ENCODE measurements at regions not wholly inside any gene's neighbourhood (a gene's known extent, or its start where the extent isn't known, plus 50 kb on each side); places are given as distances from the start of the nearest gene placed in this dataset.

DNA sequence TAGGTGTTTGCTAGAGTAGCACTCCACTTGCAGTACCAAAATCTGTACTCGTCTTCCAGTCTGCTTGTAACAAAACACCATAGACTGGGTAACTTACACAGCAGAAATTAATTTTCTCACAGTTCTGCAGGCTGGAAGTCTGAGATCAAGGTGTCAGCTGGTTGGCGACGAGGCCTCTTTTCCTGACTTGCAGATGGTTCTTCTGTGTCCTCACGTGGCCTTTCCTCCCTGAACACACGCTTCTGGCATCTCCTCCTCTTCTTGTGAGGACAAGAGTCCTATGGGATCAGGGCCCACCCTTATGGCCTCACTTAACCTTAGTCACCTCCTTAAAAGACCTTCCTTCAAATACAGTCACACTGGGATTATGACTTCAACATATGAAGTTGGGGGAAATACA lies 493.5 kb upstream of the MYT1L start:
- peaks cover 3% of the 10 kb centered on the region for H3K9me3 Mint-ChIP-seq
- H3K27me3 Mint-ChIP-seq (ENCODE audit: low read depth), result peaks cover 3% of the 10 kb centered on the region

DNA sequence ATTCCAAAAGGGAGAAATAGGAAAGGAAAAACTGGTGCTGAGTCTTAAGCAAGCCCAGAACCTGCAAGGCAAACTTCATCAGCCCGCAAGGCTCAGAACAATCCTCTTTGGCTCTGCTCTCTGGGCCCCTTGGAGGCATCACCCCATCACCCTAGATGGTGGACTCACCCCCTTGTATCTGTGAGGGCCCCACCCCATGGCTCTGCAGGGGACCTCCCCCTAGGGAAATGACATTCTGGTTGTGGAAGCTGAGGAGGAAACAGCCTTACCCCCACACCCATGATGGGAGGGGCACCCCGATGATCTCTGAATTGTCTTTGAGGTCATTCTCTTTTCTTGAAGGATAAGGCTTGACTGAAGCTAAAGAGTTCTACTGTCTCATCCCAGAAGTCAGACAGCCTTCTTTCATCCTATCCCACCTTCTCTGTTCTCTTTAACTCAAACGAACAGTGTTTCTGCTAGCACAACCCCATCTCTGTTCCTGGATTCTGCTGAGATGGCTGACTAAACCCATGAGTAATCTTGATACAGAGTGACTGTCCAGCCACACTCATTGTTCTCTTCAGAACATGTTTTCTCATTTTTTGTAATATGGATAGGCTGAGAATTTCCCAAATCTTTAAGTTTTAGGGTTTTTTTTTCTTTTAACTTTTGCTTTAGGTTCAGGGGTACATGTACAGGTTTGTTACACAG lies 492.1 kb upstream of the MYT1L start:
- no peak overlapping the region for H3K27ac Mint-ChIP-seq
- H3K4me1 Mint-ChIP-seq (ENCODE audit: low read depth), result no peaks in the 10 kb centered on the region
- peaks cover 3% of the 10 kb centered on the region for H3K9me3 Mint-ChIP-seq
- peaks cover 3% of the 10 kb centered on the region for H3K27me3 Mint-ChIP-seq (ENCODE audit: low read depth)
- H3K36me3 Mint-ChIP-seq (ENCODE audit: low read depth), result no peaks in the 10 kb centered on the region
- no peak overlapping the region for H3K4me3 Mint-ChIP-seq

More for the DNA sequence above, 493.5 kb upstream of the MYT1L start:
- H3K4me3 Mint-ChIP-seq, result no peak overlapping the region
- H3K27ac Mint-ChIP-seq, result no peak overlapping the region
- no peaks in the 10 kb centered on the region for H3K36me3 Mint-ChIP-seq (ENCODE audit: low read depth)
- no peaks in the 10 kb centered on the region for H3K4me1 Mint-ChIP-seq (ENCODE audit: low read depth)

DNA sequence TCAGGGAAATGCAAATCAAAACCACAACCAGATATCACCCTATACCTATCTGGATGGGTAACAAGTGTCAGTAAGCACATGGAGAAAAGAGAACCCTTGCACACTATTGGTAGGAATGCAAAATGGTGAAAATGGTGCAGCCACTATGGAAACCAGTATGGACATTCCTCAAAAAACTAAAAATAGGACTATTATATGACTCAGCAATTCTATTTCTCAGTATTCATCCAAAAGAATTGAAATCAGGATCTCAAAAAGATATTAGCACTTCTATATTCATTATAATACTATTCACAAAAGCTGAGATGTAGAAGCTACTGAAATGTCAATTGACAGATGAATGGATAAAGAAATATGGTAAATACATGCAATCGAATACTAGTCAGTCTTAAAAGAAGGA lies 491.1 kb upstream of the MYT1L start:
- Mint-ChIP-seq H3K27ac (no peak overlapping the region), H3K4me3 (no peak overlapping the region), H3K27me3 (ENCODE audit: low read depth) (peaks cover 3% of the 10 kb centered on the region), H3K9me3 (peaks cover 3% of the 10 kb centered on the region), H3K36me3 (ENCODE audit: low read depth) (no peaks in the 10 kb centered on the region), H3K4me1 (ENCODE audit: low read depth) (no peaks in the 10 kb centered on the region)

DNA sequence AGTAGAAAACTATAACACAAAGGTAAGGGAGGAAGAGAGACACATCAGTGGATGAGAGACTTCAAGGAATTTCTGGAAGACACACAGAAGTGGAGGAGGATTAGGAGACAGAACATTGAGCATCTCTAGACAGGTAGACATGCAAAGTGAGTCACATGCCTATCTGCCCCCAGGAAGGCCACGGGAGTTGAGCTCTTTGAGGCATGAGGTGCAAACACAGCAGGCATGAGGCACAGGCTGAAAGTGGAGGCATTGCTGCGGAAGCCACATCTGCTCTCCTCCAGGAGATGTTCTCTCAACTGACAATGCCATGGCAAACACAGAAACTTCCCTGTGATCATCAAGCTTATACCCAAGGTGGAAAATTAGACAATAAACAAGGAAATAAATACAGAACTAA lies 481.6 kb upstream of the MYT1L start:
- peaks cover 20% of the 10 kb centered on the region for H3K9me3 Mint-ChIP-seq

DNA sequence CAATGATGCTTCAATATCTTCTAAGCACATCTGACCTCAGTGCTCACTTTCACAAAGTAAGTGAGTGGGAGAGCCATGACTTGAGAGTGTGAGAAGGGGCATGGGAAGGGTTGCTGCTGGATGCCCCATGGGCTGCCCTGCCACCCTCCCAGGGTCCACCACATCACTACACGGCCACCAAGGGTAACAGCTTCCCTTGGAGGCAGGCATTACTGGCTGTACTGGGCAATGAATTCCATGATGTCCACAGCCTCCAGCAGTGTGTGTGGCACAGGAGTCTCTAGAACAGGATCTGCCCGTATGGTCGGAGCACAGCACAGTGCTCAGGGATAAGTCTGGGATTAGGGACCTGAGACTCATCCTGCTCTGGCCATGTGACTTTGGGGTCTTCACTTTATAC lies 481.0 kb upstream of the MYT1L start:
- Mint-ChIP-seq H3K4me1 (ENCODE audit: low read depth) (no peaks in the 10 kb centered on the region), H3K9me3 (peaks cover 20% of the 10 kb centered on the region), H3K4me3 (no peak overlapping the region), H3K27ac (no peak overlapping the region), H3K27me3 (ENCODE audit: low read depth) (no peaks in the 10 kb centered on the region), H3K36me3 (ENCODE audit: low read depth) (no peaks in the 10 kb centered on the region)

More for the DNA sequence above, 481.6 kb upstream of the MYT1L start:
- H3K27me3 Mint-ChIP-seq (ENCODE audit: low read depth), result no peaks in the 10 kb centered on the region
- no peak overlapping the region for H3K4me3 Mint-ChIP-seq
- no peak overlapping the region for H3K27ac Mint-ChIP-seq
- H3K4me1 Mint-ChIP-seq (ENCODE audit: low read depth), result no peaks in the 10 kb centered on the region
- no peaks in the 10 kb centered on the region for H3K36me3 Mint-ChIP-seq (ENCODE audit: low read depth)

DNA sequence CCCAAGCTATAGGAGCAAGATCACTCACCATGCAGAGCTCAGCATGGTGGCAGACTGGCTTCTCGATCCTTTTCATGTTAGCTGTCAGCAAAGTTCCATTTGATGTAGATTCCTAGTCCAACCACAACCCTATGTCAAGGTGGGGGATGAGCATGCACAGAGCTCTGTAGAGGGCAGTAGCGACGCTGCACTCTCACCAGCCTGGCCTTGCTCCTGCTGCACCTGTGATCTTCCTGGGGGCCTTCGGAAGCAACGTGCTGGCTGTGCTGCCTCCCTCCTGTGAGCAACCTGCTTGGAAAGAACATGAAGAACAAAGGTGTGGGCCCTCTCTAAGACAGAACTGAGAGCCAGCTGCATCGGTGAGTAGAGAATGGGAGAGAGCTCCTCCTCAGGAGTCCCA lies 479.4 kb upstream of the MYT1L start:
- Mint-ChIP-seq H3K27me3 (ENCODE audit: low read depth) (no peaks in the 10 kb centered on the region), H3K4me3 (no peak overlapping the region), H3K36me3 (ENCODE audit: low read depth) (no peaks in the 10 kb centered on the region), H3K4me1 (ENCODE audit: low read depth) (no peaks in the 10 kb centered on the region), H3K27ac (no peak overlapping the region), H3K9me3 (peaks cover 20% of the 10 kb centered on the region)

DNA sequence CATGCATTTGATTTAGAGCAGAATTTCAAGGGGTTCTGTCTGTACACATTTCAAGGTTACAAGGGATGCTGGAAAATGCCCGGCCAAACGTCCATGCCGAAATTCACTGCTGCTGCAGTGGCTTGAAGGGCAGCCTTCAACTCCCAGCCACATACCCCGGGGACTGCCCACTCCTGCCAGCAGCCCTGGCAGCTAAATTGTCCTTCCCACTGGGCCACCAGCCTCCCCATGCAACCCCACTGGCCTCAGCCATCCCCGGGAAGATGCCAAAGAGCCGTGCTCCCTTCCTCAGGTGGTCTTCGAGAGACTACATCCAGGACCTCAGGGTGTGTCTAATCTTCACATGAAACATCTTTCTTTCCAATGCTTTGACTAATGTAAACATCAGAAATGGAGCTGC lies 478.7 kb upstream of the MYT1L start:
- no peak overlapping the region for H3K4me3 Mint-ChIP-seq
- H3K36me3 Mint-ChIP-seq (ENCODE audit: low read depth), result no peaks in the 10 kb centered on the region
- H3K4me1 Mint-ChIP-seq (ENCODE audit: low read depth), result no peaks in the 10 kb centered on the region
- H3K27me3 Mint-ChIP-seq (ENCODE audit: low read depth), result no peaks in the 10 kb centered on the region
- peaks cover 15% of the 10 kb centered on the region for H3K9me3 Mint-ChIP-seq
- no peak overlapping the region for H3K27ac Mint-ChIP-seq

DNA sequence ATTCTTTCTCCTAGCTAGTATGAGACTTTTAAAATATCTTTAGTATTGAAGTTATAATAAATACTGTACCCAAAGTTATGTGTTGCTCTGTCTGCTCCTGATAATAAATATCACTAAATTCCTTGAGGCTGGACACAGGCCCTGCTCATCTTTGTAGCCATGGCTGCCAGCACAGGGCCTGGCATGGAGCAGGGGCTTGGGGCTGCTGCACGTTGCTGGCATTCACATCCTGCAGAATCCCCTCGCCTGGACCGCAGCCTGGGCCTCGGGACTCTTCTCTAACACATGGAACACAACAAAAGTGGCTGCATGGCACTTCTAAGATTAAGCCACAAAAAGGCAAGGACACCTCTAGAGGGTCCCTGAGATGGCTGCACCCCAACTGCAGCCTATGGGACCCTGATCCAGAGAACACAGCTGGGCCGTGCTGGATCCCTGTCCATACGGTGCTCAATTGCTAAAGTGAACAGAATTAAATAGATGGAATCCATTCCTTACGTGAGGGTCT lies 477.5 kb upstream of the MYT1L start:
- Mint-ChIP-seq H3K27me3 (ENCODE audit: low read depth) (no peaks in the 10 kb centered on the region), H3K4me1 (ENCODE audit: low read depth) (no peaks in the 10 kb centered on the region), H3K4me3 (no peak overlapping the region), H3K36me3 (ENCODE audit: low read depth) (no peaks in the 10 kb centered on the region), H3K9me3 (peaks cover 6% of the 10 kb centered on the region), H3K27ac (no peak overlapping the region)

DNA sequence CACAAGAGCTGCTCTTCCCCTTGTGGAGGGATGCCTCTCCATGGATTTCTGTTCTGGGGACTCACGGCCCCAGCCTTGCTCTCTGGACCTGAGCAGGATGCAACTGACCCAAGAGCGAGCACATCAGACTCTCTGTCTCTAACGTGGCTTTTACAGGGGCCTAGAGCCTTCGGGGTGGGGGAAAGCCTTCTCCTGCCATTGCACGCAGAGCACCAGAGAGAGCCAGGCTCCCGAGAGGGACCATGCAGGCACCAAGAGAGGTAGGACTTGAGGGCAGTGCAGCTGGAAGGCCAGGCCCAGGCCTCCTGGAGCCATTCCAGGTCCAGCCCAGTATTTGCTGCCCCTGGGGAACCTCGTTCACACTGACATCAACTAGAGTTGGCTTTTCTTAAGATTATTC lies 475.6 kb upstream of the MYT1L start:
- Mint-ChIP-seq H3K36me3 (ENCODE audit: low read depth) (no peaks in the 10 kb centered on the region), H3K27me3 (ENCODE audit: low read depth) (no peaks in the 10 kb centered on the region), H3K4me1 (ENCODE audit: low read depth) (no peaks in the 10 kb centered on the region), H3K4me3 (no peak overlapping the region), H3K27ac (no peak overlapping the region), H3K9me3 (no peaks in the 10 kb centered on the region)

DNA sequence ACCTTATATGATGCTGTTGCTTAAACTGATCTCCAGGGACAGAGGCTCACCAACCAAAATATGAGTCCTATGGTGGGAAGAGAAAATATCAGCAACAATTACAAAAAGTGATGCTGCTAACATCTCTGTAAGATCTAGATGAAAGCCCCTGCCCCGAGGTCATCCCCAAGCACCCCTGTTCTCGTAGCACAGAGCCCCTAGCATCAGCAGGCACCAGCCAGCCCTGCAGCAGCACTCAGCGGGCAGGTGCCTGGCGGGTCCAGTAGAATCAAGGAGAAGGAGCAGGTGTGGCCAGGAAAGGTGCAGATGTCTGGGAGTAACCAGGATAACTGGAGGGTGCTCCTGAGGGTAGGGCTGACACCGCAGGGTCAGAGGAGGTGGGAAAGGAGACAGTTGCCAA lies 474.2 kb upstream of the MYT1L start:
- H3K4me1 Mint-ChIP-seq (ENCODE audit: low read depth), result no peaks in the 10 kb centered on the region
- no peak overlapping the region for H3K4me3 Mint-ChIP-seq
- H3K27ac Mint-ChIP-seq, result no peak overlapping the region
- H3K27me3 Mint-ChIP-seq (ENCODE audit: low read depth), result no peaks in the 10 kb centered on the region
- no peaks in the 10 kb centered on the region for H3K9me3 Mint-ChIP-seq
- H3K36me3 Mint-ChIP-seq (ENCODE audit: low read depth), result no peaks in the 10 kb centered on the region

DNA sequence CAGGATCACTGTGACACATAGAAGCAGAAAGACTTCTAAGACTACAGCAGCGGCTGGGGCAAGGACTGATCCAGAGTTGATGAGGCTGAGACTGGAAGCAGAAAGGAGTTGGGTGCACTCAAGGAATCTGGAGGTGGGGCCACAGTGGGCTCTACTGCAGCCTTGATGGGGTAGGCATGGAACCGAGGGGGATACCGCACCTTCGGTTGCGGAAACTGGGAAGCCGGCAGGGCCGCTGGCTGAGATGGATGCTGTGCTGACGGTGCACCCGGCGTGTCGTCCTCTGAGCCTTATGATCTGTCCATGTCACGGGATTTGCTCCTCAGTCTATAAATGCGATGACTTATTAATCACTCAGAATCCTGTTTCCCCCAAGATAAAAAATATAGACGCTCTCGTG lies 473.5 kb upstream of the MYT1L start:
- no peaks in the 10 kb centered on the region for H3K9me3 Mint-ChIP-seq
- H3K36me3 Mint-ChIP-seq (ENCODE audit: low read depth), result no peaks in the 10 kb centered on the region
- H3K27me3 Mint-ChIP-seq (ENCODE audit: low read depth), result no peaks in the 10 kb centered on the region
- H3K4me1 Mint-ChIP-seq (ENCODE audit: low read depth), result no peaks in the 10 kb centered on the region
- no peak overlapping the region for H3K27ac Mint-ChIP-seq
- no peak overlapping the region for H3K4me3 Mint-ChIP-seq

DNA sequence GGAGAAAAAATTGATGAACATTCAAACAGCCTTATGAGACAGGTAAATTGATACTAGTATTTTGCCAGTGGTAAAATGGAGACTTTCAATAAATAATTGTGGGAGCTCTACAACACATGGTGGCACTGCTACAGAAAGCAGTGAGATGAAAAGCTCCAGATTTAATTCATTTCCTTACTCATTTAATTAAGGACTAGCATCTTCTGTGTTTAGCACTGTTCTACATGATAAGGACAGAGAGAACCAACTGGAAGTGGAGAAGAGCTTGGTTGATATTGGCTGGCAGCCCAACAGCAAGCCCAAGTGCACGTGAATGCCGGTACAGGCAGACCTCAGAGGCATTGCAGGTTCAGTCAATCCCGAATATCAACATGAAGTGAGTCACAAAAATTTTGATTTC lies 470.4 kb upstream of the MYT1L start:
- H3K27ac Mint-ChIP-seq, result no peak overlapping the region

DNA sequence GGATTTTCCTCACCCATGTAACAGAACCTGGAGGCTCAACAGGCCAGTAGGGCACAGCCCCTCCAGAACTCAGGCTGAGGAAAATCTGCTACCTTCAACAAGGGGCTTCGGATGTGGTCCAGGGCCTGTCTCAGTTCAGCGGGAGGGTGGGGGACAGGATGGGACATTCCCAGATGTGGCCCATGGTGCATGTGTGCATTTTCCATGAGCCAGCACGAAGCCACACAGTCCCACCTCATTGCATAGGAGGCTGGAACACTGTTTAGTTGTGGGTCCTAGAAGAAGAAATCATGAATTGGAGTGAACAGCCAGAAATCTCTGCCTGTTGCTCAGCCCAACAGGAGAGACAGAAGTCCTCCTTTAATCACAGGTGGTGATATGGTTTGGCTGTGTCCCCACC lies 469.6 kb upstream of the MYT1L start:
- H3K27me3 Mint-ChIP-seq (ENCODE audit: low read depth), result no peaks in the 10 kb centered on the region
- no peak overlapping the region for H3K4me3 Mint-ChIP-seq
- H3K36me3 Mint-ChIP-seq (ENCODE audit: low read depth), result no peaks in the 10 kb centered on the region
- H3K4me1 Mint-ChIP-seq (ENCODE audit: low read depth), result no peaks in the 10 kb centered on the region
- H3K27ac Mint-ChIP-seq, result no peak overlapping the region
- H3K9me3 Mint-ChIP-seq, result no peaks in the 10 kb centered on the region

More for the DNA sequence above, 470.4 kb upstream of the MYT1L start:
- no peaks in the 10 kb centered on the region for H3K36me3 Mint-ChIP-seq (ENCODE audit: low read depth)
- H3K9me3 Mint-ChIP-seq, result no peaks in the 10 kb centered on the region
- no peaks in the 10 kb centered on the region for H3K4me1 Mint-ChIP-seq (ENCODE audit: low read depth)
- no peak overlapping the region for H3K4me3 Mint-ChIP-seq
- no peaks in the 10 kb centered on the region for H3K27me3 Mint-ChIP-seq (ENCODE audit: low read depth)

DNA sequence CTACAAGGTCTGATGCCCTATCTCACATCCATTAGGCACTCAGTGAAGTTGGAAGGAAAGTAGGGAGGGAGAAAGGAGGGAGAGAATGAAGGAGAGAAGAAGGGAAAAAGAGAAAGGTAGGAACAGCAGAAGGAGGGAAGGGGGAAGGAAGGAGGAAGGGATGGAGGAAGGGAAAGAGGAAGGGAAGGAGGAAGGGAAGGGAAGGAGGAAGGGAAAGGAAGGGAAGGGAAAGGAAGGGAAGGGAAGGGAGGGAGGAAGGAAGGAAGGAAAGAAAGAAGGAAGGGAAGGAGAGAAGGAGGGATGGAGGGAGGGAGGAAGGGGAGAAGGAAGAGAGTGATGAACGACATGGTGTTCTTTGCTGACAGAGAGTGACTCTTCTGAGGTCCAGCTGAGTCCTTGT lies 468.9 kb upstream of the MYT1L start:
- Mint-ChIP-seq H3K4me1 (ENCODE audit: low read depth) (no peaks in the 10 kb centered on the region), H3K36me3 (ENCODE audit: low read depth) (no peaks in the 10 kb centered on the region), H3K9me3 (no peaks in the 10 kb centered on the region), H3K27me3 (ENCODE audit: low read depth) (no peaks in the 10 kb centered on the region), H3K4me3 (no peak overlapping the region), H3K27ac (no peak overlapping the region)

DNA sequence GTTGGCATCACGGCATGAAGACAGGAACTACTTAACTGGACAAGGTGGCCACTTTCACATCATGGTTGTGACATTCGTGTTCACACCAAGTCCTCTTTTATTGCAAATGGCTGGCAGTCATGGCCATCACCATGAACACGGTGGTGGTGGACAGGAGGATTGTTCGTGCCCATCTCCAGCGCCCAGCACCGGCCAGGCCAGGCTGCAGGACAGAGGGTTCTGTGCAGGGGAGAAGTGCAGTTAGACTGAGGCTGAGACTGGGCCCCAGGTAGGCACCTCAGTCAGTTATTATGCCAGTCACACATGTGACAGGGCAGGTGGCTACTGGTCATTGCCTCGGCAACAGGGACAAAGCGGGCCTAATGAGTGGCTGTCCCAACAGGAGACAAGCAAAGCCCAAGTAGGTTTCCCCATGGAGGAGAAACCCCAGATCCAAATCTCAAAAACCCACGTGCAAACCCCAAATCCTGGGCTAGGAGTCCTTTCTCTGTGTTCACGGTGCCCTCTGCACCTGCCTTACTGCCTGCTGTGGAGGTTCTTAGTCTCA lies 468.1 kb upstream of the MYT1L start:
- no peaks in the 10 kb centered on the region for H3K27me3 Mint-ChIP-seq (ENCODE audit: low read depth)
- H3K27ac Mint-ChIP-seq, result no peak overlapping the region
- H3K4me1 Mint-ChIP-seq (ENCODE audit: low read depth), result no peaks in the 10 kb centered on the region
- H3K9me3 Mint-ChIP-seq, result no peaks in the 10 kb centered on the region
- H3K4me3 Mint-ChIP-seq, result no peak overlapping the region
- no peaks in the 10 kb centered on the region for H3K36me3 Mint-ChIP-seq (ENCODE audit: low read depth)

Data from T-helper 1 cell treated with Interleukin-12 subunit alpha and Interleukin-12 subunit beta and Interleukin-4 antibody, amounts not matched to agents 30 μg/mL and 1 μg/mL, for 36 hours (primary cell).